ENCODE measurements at regions not wholly inside any gene's neighbourhood (a gene's known extent, or its start where the extent isn't known, plus 50 kb on each side); places are given as distances from the start of the nearest gene placed in this dataset.

- Histone ChIP-seq H3K9me3 (no peaks in the 10 kb centered on the region), H3K36me3 (no peaks in the 10 kb centered on the region), H3K4me3 (no peak overlapping the region), H3K27ac (no peak overlapping the region), H3K4me1 (no peaks in the 10 kb centered on the region), H3K27me3 (no peaks in the 10 kb centered on the region)
- intact Hi-C loops (cut with DNase I), result no loop called here
- no peak for DNase-seq (ENCODE audit: extremely low spot score in 2 of 2)
- TF ChIP-seq POLR2AphosphoS5 (IDR thresholded peaks at IDR 0.05; ENCODE audit: insufficient read depth in 1 of 2, low read depth in 1 of 2) (no peak), POLR2A (IDR thresholded peaks at IDR 0.05) (no peak)
- TF ChIP-seq, protein P1, sequence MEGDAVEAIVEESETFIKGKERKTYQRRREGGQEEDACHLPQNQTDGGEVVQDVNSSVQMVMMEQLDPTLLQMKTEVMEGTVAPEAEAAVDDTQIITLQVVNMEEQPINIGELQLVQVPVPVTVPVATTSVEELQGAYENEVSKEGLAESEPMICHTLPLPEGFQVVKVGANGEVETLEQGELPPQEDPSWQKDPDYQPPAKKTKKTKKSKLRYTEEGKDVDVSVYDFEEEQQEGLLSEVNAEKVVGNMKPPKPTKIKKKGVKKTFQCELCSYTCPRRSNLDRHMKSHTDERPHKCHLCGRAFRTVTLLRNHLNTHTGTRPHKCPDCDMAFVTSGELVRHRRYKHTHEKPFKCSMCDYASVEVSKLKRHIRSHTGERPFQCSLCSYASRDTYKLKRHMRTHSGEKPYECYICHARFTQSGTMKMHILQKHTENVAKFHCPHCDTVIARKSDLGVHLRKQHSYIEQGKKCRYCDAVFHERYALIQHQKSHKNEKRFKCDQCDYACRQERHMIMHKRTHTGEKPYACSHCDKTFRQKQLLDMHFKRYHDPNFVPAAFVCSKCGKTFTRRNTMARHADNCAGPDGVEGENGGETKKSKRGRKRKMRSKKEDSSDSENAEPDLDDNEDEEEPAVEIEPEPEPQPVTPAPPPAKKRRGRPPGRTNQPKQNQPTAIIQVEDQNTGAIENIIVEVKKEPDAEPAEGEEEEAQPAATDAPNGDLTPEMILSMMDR (IDR thresholded peaks at IDR 0.05), result no peak
Measured at GRCh38 chr3:161766331-161766730, 269.7 kb downstream of the OTOL1 start.

- no peak for DNase-seq (ENCODE audit: extremely low spot score in 2 of 2)
- H3K4me1 ChIP-seq, result no peaks in the 10 kb centered on the region
- H3K4me3 ChIP-seq, result no peak overlapping the region
- no peaks in the 10 kb centered on the region for H3K27me3 ChIP-seq
- intact Hi-C loops (cut with DNase I), result no loop called here
- H3K9me3 ChIP-seq, result no peaks in the 10 kb centered on the region
- TF ChIP-seq POLR2A (IDR thresholded peaks at IDR 0.05) (no peak), POLR2AphosphoS5 (IDR thresholded peaks at IDR 0.05; ENCODE audit: insufficient read depth in 1 of 2, low read depth in 1 of 2) (no peak)
- TF ChIP-seq, protein P1 (IDR thresholded peaks at IDR 0.05), result no peak
- H3K36me3 ChIP-seq, result no peaks in the 10 kb centered on the region
- no peak overlapping the region for H3K27ac ChIP-seq
Measured at GRCh38 chr3:161770484-161771386, 274.1 kb downstream of the OTOL1 start.

GRCh38 chr3:161781381-161781780 lies 284.8 kb downstream of the OTOL1 start:
- H3K4me3 ChIP-seq, result no peak overlapping the region
- DNase-seq (ENCODE audit: extremely low spot score in 2 of 2), result no peak
- H3K27ac ChIP-seq, result no peak overlapping the region
- no peaks in the 10 kb centered on the region for H3K27me3 ChIP-seq
- H3K9me3 ChIP-seq, result no peaks in the 10 kb centered on the region
- no peaks in the 10 kb centered on the region for H3K36me3 ChIP-seq
- H3K4me1 ChIP-seq, result no peaks in the 10 kb centered on the region
- intact Hi-C loops (cut with DNase I), result no loop called here
- no peak for TF ChIP-seq POLR2A (IDR thresholded peaks at IDR 0.05)
- TF ChIP-seq, protein P1 (IDR thresholded peaks at IDR 0.05), result no peak
- TF ChIP-seq POLR2AphosphoS5 (IDR thresholded peaks at IDR 0.05; ENCODE audit: insufficient read depth in 1 of 2, low read depth in 1 of 2), result no peak

DNA sequence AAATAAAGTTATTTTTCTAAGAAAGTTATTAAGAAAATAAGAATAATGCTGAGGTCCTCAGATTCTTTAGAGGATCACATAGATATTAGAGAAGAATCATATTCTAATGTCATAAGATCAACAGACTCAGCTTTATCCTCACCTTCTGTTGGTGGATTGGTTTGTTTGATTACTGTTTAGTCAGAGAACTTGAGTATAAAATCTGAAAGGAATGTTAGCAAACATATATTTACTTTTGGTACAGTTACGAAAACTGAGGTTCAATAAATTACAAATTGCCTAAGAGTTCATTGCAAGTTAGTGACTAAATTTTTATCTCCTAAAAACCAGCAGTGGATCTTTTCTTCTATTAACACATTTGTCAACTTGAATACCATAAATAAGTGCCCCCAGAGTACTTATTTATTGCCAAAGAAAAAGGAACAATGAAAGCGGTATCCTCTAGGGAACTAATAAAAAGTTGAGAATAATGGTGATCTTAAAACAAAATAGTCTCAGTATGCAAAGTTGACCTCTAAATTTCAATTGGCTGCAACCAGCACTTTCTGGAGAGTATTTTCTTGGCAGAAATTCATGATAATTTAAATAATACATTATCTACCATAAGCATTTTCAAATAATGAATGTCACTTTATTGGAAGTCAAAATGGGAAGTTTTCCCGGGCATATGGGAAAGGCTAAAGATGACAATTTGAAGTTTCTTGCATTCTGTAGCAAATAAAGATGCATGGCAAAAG lies 296.8 kb downstream of the OTOL1 start:
- intact Hi-C loops (cut with DNase I), result no loop called here

More for the DNA sequence above, 296.8 kb downstream of the OTOL1 start:
- H3K4me3 ChIP-seq, result no peak overlapping the region
- no peak overlapping the region for H3K27ac ChIP-seq
- TF ChIP-seq, protein P1 (IDR thresholded peaks at IDR 0.05), result no peak
- no peak for TF ChIP-seq POLR2AphosphoS5 (IDR thresholded peaks at IDR 0.05; ENCODE audit: insufficient read depth in 1 of 2, low read depth in 1 of 2)
- TF ChIP-seq POLR2A (IDR thresholded peaks at IDR 0.05), result no peak
- no peaks in the 10 kb centered on the region for H3K27me3 ChIP-seq
- no peaks in the 10 kb centered on the region for H3K36me3 ChIP-seq
- DNase-seq (ENCODE audit: extremely low spot score in 2 of 2), result no peak
- no peaks in the 10 kb centered on the region for H3K9me3 ChIP-seq
- no peaks in the 10 kb centered on the region for H3K4me1 ChIP-seq
